Left cardiac atrium (tissue), 4 donors: ENCODE measurements at regions not wholly inside any gene's neighbourhood (a gene's known extent, or its start where the extent isn't known, plus 50 kb on each side); places are given as distances from the start of the nearest gene placed in this dataset.
"Not testable (repeated sequence)": the region's sequence is repeated elsewhere in the genome, so short reads cannot be mapped to it uniquely, and the experiment has no call there.

ENCODE experiments used
- ATAC-seq, 2 donors: fragments of 200-7000 bp; cut with Tn5 transposase; one replicate each; pipeline ENCODE4 v1.9.1; 2020; ENCODE audit warnings: mild to moderate bottlenecking in 2 of 2, moderate library complexity in 2 of 2
- DNase-seq: peaks from one replicate; pipeline ENCODE4 v3.0.0-alpha.2; 2020
- intact Hi-C, 2 donors: fragments of 100-400 bp; cut with DNase I; formaldehyde crosslinking; loops; one replicate each; pipeline versions ENCODE4 v1.14.1 to v1.15.1; 2022 to 2023
- donor health status: DM: no; HTN: yes; CAD: no.
- donor health status: DM: no; HTN: yes; CAD: no; lungs with severe emphysema.
- donor health status: DM: yes; HTN: yes; CAD: no.
- donor health status: Dilated cardiomyopathy.

- ATAC-seq (no peak), DNase-seq (no peak)
- intact Hi-C loops: no loop called here
Measured at GRCh38 chr6:170062915-170063241, 228.0 kb downstream of the DLL1 start.

- DNase-seq (no peak), ATAC-seq (peak in 1 of 2 donors; percentile 27)
- intact Hi-C loops: no loop called here
Measured at GRCh38 chr6:170062209-170062914, 228.5 kb downstream of the DLL1 start.

GRCh38 chr6:170058878-170059485, 231.9 kb downstream of the DLL1 start:
- intact Hi-C loops: no loop called here
- ATAC-seq: no peak
- DNase-seq: no peak

GRCh38 chr6:170057961-170058877, 232.7 kb downstream of the DLL1 start:
- DNase-seq (peak; percentile 9), ATAC-seq (no peak)
- intact Hi-C loops: no loop called here

GRCh38 chr6:170057034-170057734, 233.7 kb downstream of the DLL1 start:
- DNase-seq (no peak), ATAC-seq (no peak)
- intact Hi-C loops: no loop called here

GRCh38 chr6:170056278-170056711, 234.6 kb downstream of the DLL1 start:
- DNase-seq: no peak
- no peak for ATAC-seq
- intact Hi-C loops: no loop called here

- intact Hi-C loops, DNase-seq, ATAC-seq: not testable (repeated sequence)
Measured at GRCh38 chr6:170055797-170056196, 235.1 kb downstream of the DLL1 start.

- ATAC-seq (no peak), DNase-seq (no peak)
- intact Hi-C loops: no loop called here
Measured at GRCh38 chr6:170053966-170054661, 236.8 kb downstream of the DLL1 start.

- ATAC-seq: no peak
- intact Hi-C loops: no loop called here
- peak; percentile 12 for DNase-seq
Measured at GRCh38 chr6:170052991-170053821, 237.7 kb downstream of the DLL1 start.

- DNase-seq: no peak
- no peak for ATAC-seq
Measured at GRCh38 chr6:170051229-170052172, 239.4 kb downstream of the DLL1 start.

GRCh38 chr6:170050591-170051041, 240.3 kb downstream of the DLL1 start:
- DNase-seq: no peak
- intact Hi-C loops: no loop called here
- no peak for ATAC-seq

More at GRCh38 chr6:170051229-170052172, 239.4 kb downstream of the DLL1 start:
- intact Hi-C loops: no loop called here

GRCh38 chr6:170049641-170050561, 241.0 kb downstream of the DLL1 start:
- DNase-seq: peak; percentile 86
- ATAC-seq: peak; percentile 83 to 85
- intact Hi-C loops: no loop called here

GRCh38 chr6:170048615-170049256, 242.1 kb downstream of the DLL1 start:
- intact Hi-C loops: no loop called here
- DNase-seq (peak; percentile 53), ATAC-seq (peak in 1 of 2 donors; percentile 20)

GRCh38 chr6:170047823-170048222, 243.1 kb downstream of the DLL1 start:
- ATAC-seq (no peak), DNase-seq (no peak)
- intact Hi-C loops: no loop called here
